GM12878 (cell line): ENCODE measurements at regions not wholly inside any gene's neighbourhood (a gene's known extent, or its start where the extent isn't known, plus 50 kb on each side); places are given as distances from the start of the nearest gene placed in this dataset.

Experiments used
- ATAC-seq: fragments of 200-7000 bp; cut with Tn5 transposase; 3 replicates; pipeline ENCODE4 v1.9.1; 2020; ENCODE audit warnings: mild to moderate bottlenecking, moderate library complexity
- BruUV-seq: library from RNA; stranded (reverse); fragments of 400-500 nt; replicated peaks from 2 replicates; lab custom pipeline; 2021; lab: Mats Ljungman, UMichigan
- CTCF ChIA-PET: fragments of 300-600 bp; sonication (Branson Sonifier 250); formaldehyde crosslinking; extraction: SDS; loops from one replicate; lab custom pipeline; 2021; ENCODE audit warnings: inconsistent platforms; lab: Yijun Ruan, JAX
- POLR2A ChIA-PET: fragments of 350-600 bp; formaldehyde crosslinking; extraction: SDS; loops from one replicate; lab custom pipeline; 2021; ENCODE audit warnings: inconsistent platforms; lab: Charles Lee
- RAD21 ChIA-PET: fragments of 300-600 bp; sonication (Branson Sonifier 250); formaldehyde crosslinking; loops from one replicate; lab custom pipeline; 2023; ENCODE audit warnings: antibody characterized with exemption; ENCODE audit not compliant: unreplicated experiment; lab: Charles Lee
- SMC1A ChIA-PET: fragments of 300-600 bp; sonication (Branson Sonifier 250); formaldehyde crosslinking; loops from one replicate; lab custom pipeline; 2023; ENCODE audit not compliant: unreplicated experiment, uncharacterized antibody; lab: Charles Lee
- DNase-seq: peaks from one replicate; pipeline ENCODE4 v3.0.0-alpha.2; 2011; ENCODE audit warnings: low read depth, low spot score
- FAIRE-seq: peaks from 3 replicates; lab custom pipeline; 2011; peaks lifted over from hg19 to GRCh38; lab: Jason Lieb, UNC
- H2AFZ ChIP-seq: 2 replicates; pipeline ENCODE4 v1.6.0; 2011; ENCODE audit warnings: low read depth, low read length, control low read depth; ENCODE audit not compliant: control insufficient read depth
- H3K27ac ChIP-seq: 2 replicates; pipeline ENCODE4 v1.5.1; 2011; ENCODE audit warnings: control low read depth; ENCODE audit not compliant: control insufficient read depth, insufficient read depth
- H3K27me3 ChIP-seq, 2 experiments: replicated peaks in 1 of 2; 2 replicates each; pipeline versions ENCODE4 v1.6.0 to v1.6.1; 2011; ENCODE audit warnings: low read length in 1 of 2; ENCODE audit not compliant: control insufficient read depth in 2 of 2, insufficient read depth in 2 of 2
- H3K36me3 ChIP-seq, 2 experiments: 2 replicates each; pipeline ENCODE4 v1.5.1; 2011; ENCODE audit warnings: low read length in 1 of 2; ENCODE audit not compliant: control insufficient read depth in 2 of 2, insufficient read depth in 2 of 2
- H3K4me1 ChIP-seq: 2 replicates; pipeline ENCODE4 v1.6.1; 2011; ENCODE audit warnings: mild to moderate bottlenecking, low read length, moderate library complexity, mixed read lengths; ENCODE audit not compliant: control insufficient read depth, insufficient read depth
- H3K4me2 ChIP-seq: 2 replicates; pipeline ENCODE4 v1.6.0; 2011; ENCODE audit warnings: control low read depth; ENCODE audit not compliant: control insufficient read depth, insufficient read depth
- H3K4me3 ChIP-seq: fragments of 200-600 bp; sonication (generic); 2 replicates; pipeline ENCODE4 v1.5.1; 2016
- H3K79me2 ChIP-seq: 2 replicates; pipeline ENCODE4 v1.6.0; 2011; ENCODE audit warnings: low read length; ENCODE audit not compliant: control insufficient read depth, insufficient read depth
- H3K9ac ChIP-seq: 2 replicates; pipeline ENCODE4 v1.8.0; 2011; ENCODE audit warnings: low read length, control low read depth, mixed read lengths; ENCODE audit not compliant: control insufficient read depth, insufficient read depth
- H3K9me3 ChIP-seq: replicated peaks from 3 replicates; pipeline ENCODE4 v1.5.1; 2011; ENCODE audit warnings: mild to moderate bottlenecking, low read length; ENCODE audit not compliant: control insufficient read depth, insufficient read depth
- H4K20me1 ChIP-seq: 2 replicates; pipeline ENCODE4 v1.6.0; 2011; ENCODE audit not compliant: control insufficient read depth, insufficient read depth
- E2F4 ChIP-seq: IDR thresholded peaks from 2 replicates; pipeline ENCODE4 v1.6.1; 2012; ENCODE audit warnings: low read depth, low read length, improper control_type of control experiment
- HSF1 ChIP-seq: fragments of 150-350 bp; IDR thresholded peaks from 2 replicates; pipeline ENCODE4 v1.6.1; 2014; ENCODE audit warnings: mild to moderate bottlenecking, low read depth, low read length
- NBN ChIP-seq: fragments of 450-650 bp; IDR thresholded peaks from 2 replicates; pipeline ENCODE4 v1.6.1; 2016
- NFIC ChIP-seq: IDR thresholded peaks from 2 replicates; pipeline ENCODE4 v1.6.1; 2012; ENCODE audit warnings: low read depth, mild to moderate bottlenecking, inconsistent platforms, low read length, moderate library complexity
- NR2F1 ChIP-seq: fragments of 450-650 bp; conservative IDR thresholded peaks from 2 replicates; pipeline ENCODE4 v1.6.1; 2017; ENCODE audit warnings: mild to moderate bottlenecking
- PAX5 ChIP-seq: IDR thresholded peaks from 2 replicates; pipeline ENCODE4 v1.6.1; 2011; ENCODE audit warnings: low read depth, low read length, borderline replicate concordance
- PML ChIP-seq: IDR thresholded peaks from 2 replicates; pipeline ENCODE4 v1.6.1; 2012; ENCODE audit warnings: low read length, inconsistent platforms
- POLR2A ChIP-seq: IDR thresholded peaks from 2 replicates; pipeline ENCODE4 v1.6.1; 2011; ENCODE audit warnings: low read depth, mild to moderate bottlenecking, low read length
- POLR2AphosphoS2 ChIP-seq: IDR thresholded peaks from 2 replicates; pipeline ENCODE4 v1.6.1; 2011; ENCODE audit warnings: low read depth, mild to moderate bottlenecking, low read length, improper control_type of control experiment, moderate library complexity
- REST ChIP-seq: IDR thresholded peaks from 2 replicates; pipeline ENCODE4 v1.6.1; 2012; ENCODE audit warnings: mild to moderate bottlenecking, low read depth, low read length
- SIN3A ChIP-seq: IDR thresholded peaks from 2 replicates; pipeline ENCODE4 v1.6.1; 2012; ENCODE audit warnings: low read depth, low read length, improper control_type of control experiment
- SMAD1 ChIP-seq: fragments of 450-650 bp; IDR thresholded peaks from 2 replicates; pipeline ENCODE4 v1.6.1; 2018; ENCODE audit warnings: mild to moderate bottlenecking, low read depth; ENCODE audit not compliant: partially characterized antibody
- SMC3 ChIP-seq: IDR thresholded peaks from 2 replicates; pipeline ENCODE4 v1.6.1; 2011; ENCODE audit warnings: low read length, improper control_type of control experiment, borderline replicate concordance
- SPI1 ChIP-seq: IDR thresholded peaks from 2 replicates; pipeline ENCODE4 v1.6.1; 2011; ENCODE audit warnings: low read depth, mild to moderate bottlenecking, low read length, moderate library complexity, borderline replicate concordance; ENCODE audit not compliant: insufficient read depth
- ZNF24 ChIP-seq: fragments of 450-650 bp; IDR thresholded peaks from 2 replicates; pipeline ENCODE4 v1.6.1; 2017; ENCODE audit warnings: antibody characterized with exemption, mild to moderate bottlenecking
- WGBS: methylation state at CpG from one replicate; pipeline ENCODE4 v1.1.6; 2016; ENCODE audit warnings: low lambda C conversion rate; ENCODE audit not compliant: insufficient replicate concordance, insufficient coverage; ENCODE audit errors: missing lambda C conversion rate; 5-methylcytosine and 5-hydroxymethylcytosine counted together
- in situ Hi-C: fragments of 300-500 bp; cut with MboI; formaldehyde crosslinking; loops from 9 replicates; pipeline ENCODE4 v1.14.3; 2018; ENCODE audit warnings: mixed read lengths
- intact Hi-C: fragments of 100-400 bp; cut with micrococcal nuclease; formaldehyde crosslinking; loops from one replicate; pipeline ENCODE4 v1.14.2; 2022; ENCODE audit not compliant: unreplicated experiment

GRCh38 chr13:103395139-103395538 lies 328.9 kb upstream of the SLC10A2 start:
- Histone ChIP-seq H3K9ac (no peak overlapping the region), H2AFZ (no peak overlapping the region), H3K4me2 (no peak overlapping the region), H3K9me3 (no peaks in the 10 kb centered on the region; the same call in 2 of the 3 replicates), H3K79me2 (no peaks in the 10 kb centered on the region), H3K4me3 (no peak overlapping the region), H3K36me3 (no peaks in the 10 kb centered on the region), H4K20me1 (no peaks in the 10 kb centered on the region), H3K27me3 (no peaks in the 10 kb centered on the region), H3K27ac (no peak overlapping the region), H3K4me1 (no peaks in the 10 kb centered on the region)
- no peak for TF ChIP-seq HSF1
- no peak for TF ChIP-seq SMAD1
- TF ChIP-seq REST = no peak
- TF ChIP-seq SMC3 = no peak
- no peak for TF ChIP-seq SPI1
- TF ChIP-seq ZNF24 = no peak
- TF ChIP-seq E2F4 = no peak
- TF ChIP-seq POLR2AphosphoS2 = no peak
- TF ChIP-seq NR2F1 = no peak
- TF ChIP-seq SIN3A = no peak
- TF ChIP-seq PAX5 = no peak
- TF ChIP-seq PML = no peak
- TF ChIP-seq NFIC = no peak
- TF ChIP-seq POLR2A = no peak
- TF ChIP-seq NBN = no peak
- WGBS = 25% methylated on average over 2 of the region's 2 CpGs
- ChIA-PET POLR2A (no interaction called here), CTCF (no interaction called here), SMC1A (interaction anchor here (1.0 to 1.5 kb wide), 2 partner anchors 10 kb away, joined by 3 read pairs; no protein-coding TSS in a partner anchor), RAD21 (no interaction called here)
- intact Hi-C loops = no loop called here
- in situ Hi-C loops = no loop called here
- no peak for ATAC-seq
- FAIRE-seq = no peak
- no peak for DNase-seq
- no TSS peak for BruUV-seq
